GM12865 (cell line): ENCODE measurements at regions not wholly inside any gene's neighbourhood (a gene's known extent, or its start where the extent isn't known, plus 50 kb on each side); places are given as distances from the start of the nearest gene placed in this dataset.
"Not testable (repeated sequence)": the region's sequence is repeated elsewhere in the genome, so short reads cannot be mapped to it uniquely, and the experiment has no call there.

Experiments used
- DNase-seq: peaks from one replicate; pipeline ENCODE4 v3.0.0; 2010; ENCODE audit warnings: low read depth
- H3K4me3 ChIP-seq: 2 replicates; pipeline ENCODE4 v1.5.1; 2011; ENCODE audit warnings: mild to moderate bottlenecking, low read depth, low read length, control low read depth
- CTCF ChIP-seq: IDR thresholded peaks from 2 replicates; pipeline ENCODE4 v1.5.1; 2011; ENCODE audit warnings: low read length, control low read depth, low read depth, inconsistent platforms; ENCODE audit not compliant: insufficient read depth; ENCODE audit errors: missing control alignments

GRCh38 chr5:121053055-121053985 is 589.2 kb downstream of the PRR16 start:
- H3K4me3 ChIP-seq, result no peak overlapping the region
- no peak for DNase-seq

GRCh38 chr5:121055586-121055985 is 591.5 kb downstream of the PRR16 start:
- no peak overlapping the region for H3K4me3 ChIP-seq
- DNase-seq, result no peak
- TF ChIP-seq CTCF, result no peak

More at GRCh38 chr5:121053055-121053985, 589.2 kb downstream of the PRR16 start:
- no peak for TF ChIP-seq CTCF

GRCh38 chr5:121064241-121064640 is 600.1 kb downstream of the PRR16 start:
- H3K4me3 ChIP-seq, DNase-seq: not testable (repeated sequence)

- H3K4me3 ChIP-seq, result no peak overlapping the region
- no peak for DNase-seq
- no peak for TF ChIP-seq CTCF
Observed at GRCh38 chr5:121086671-121087070, 622.6 kb downstream of the PRR16 start.

- TF ChIP-seq CTCF, result no peak
Observed at GRCh38 chr5:121087560-121087959, 623.5 kb downstream of the PRR16 start.

GRCh38 chr5:121088341-121088740 is 624.2 kb downstream of the PRR16 start:
- no peak for TF ChIP-seq CTCF
- no peak for DNase-seq
- no peak overlapping the region for H3K4me3 ChIP-seq

More at GRCh38 chr5:121087560-121087959, 623.5 kb downstream of the PRR16 start:
- no peak for DNase-seq
- no peak overlapping the region for H3K4me3 ChIP-seq

- no peak for DNase-seq
- TF ChIP-seq CTCF, result no peak
- H3K4me3 ChIP-seq, result no peak overlapping the region
Observed at GRCh38 chr5:121090822-121091221, 626.7 kb downstream of the PRR16 start.
